HG03575 (cell line): ENCODE measurements at regions not wholly inside any gene's neighbourhood (a gene's known extent, or its start where the extent isn't known, plus 50 kb on each side); places are given as distances from the start of the nearest gene placed in this dataset.
"Not testable (repeated sequence)": the region's sequence is repeated elsewhere in the genome, so short reads cannot be mapped to it uniquely, and the experiment has no call there.

ENCODE experiments used
- ATAC-seq: cut with Tn5 transposase; IDR thresholded peaks from one replicate; pipeline ENCODE4 v1.9.1; 2021; ENCODE audit not compliant: unreplicated experiment, insufficient number of reproducible peaks, low FRiP score; ENCODE audit errors: extremely low read depth

- ATAC-seq = no peak
These were observed 624.3 kb upstream of the SOX9 start for GRCh38 chr17:71496552-71496951.

GRCh38 chr17:71500761-71501555, 619.9 kb upstream of the SOX9 start:
- ATAC-seq = no peak

- ATAC-seq = no peak
These were observed 619.1 kb upstream of the SOX9 start for GRCh38 chr17:71501711-71502110.

DNA sequence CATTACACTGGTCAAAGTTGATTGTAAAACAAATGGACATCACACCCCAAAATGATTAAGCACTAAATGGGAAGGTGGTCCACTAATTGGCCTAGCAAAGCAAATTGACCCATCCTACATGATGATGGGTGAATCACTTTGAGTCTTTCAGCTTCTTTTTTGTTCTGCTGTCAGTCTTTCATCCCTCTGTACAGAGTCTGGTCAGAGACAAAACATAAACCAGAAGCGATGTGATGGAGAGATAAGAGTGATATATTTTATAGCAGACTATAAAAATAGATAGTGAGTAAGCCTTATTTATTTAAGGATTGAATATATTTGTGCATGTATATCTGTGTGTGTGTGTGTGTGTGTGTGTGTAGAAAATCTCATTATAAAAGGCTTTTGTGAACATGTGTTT, 618.4 kb upstream of the SOX9 start:
- ATAC-seq = no peak

GRCh38 chr17:71503710-71504465, 616.9 kb upstream of the SOX9 start:
- no peak for ATAC-seq

GRCh38 chr17:71505200-71505599, 615.6 kb upstream of the SOX9 start:
- ATAC-seq = no peak

GRCh38 chr17:71505981-71506380, 614.8 kb upstream of the SOX9 start:
- no peak for ATAC-seq

DNA sequence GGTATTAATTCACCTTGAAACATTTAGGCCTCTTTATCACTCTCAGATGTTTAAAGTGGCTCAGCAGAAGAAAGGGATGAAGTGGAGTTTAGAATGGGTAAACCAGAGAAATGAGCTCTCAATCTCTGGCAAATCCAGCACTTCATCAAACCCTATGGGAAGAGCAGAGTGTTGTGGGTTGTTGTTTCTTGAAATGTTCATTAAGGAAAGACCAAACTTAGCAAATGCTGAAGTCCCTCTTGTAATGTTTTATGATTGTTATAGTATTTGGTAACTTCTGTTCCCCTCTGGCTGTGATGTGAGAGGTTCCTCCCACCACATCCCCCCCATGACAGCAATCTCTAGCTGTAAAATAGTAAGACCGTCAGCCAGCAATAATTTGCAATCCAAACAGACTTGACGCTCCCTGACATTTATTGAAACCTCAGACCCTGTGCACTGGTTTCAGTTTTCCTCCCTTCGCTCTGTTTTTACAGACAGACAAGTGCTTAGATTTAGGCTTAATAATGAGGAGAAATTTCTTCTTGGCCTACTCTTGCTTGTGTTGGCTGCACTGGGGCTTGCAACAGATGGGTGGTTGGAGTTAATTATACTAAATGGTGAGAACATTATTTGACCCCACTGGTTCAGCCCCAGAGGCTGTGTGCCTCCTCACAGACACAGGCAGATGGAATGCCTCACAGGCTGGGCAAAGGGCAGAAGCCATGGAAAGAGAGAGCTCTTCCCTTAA, 609.4 kb upstream of the SOX9 start:
- no peak for ATAC-seq

GRCh38 chr17:71513725-71514124, 607.1 kb upstream of the SOX9 start:
- ATAC-seq = not testable (repeated sequence)

GRCh38 chr17:71516149-71516548, 604.7 kb upstream of the SOX9 start:
- no peak for ATAC-seq

GRCh38 chr17:71519285-71519684, 601.5 kb upstream of the SOX9 start:
- no peak for ATAC-seq

GRCh38 chr17:71521724-71522123, 599.1 kb upstream of the SOX9 start:
- no peak for ATAC-seq

- no peak for ATAC-seq
These were observed 598.4 kb upstream of the SOX9 start for GRCh38 chr17:71522383-71522782.

- no peak for ATAC-seq
These were observed 593.5 kb upstream of the SOX9 start for GRCh38 chr17:71527311-71527710.

GRCh38 chr17:71528210-71528609, 592.6 kb upstream of the SOX9 start:
- ATAC-seq = no peak

- no peak for ATAC-seq
These were observed 590.6 kb upstream of the SOX9 start for GRCh38 chr17:71530248-71530647.

DNA sequence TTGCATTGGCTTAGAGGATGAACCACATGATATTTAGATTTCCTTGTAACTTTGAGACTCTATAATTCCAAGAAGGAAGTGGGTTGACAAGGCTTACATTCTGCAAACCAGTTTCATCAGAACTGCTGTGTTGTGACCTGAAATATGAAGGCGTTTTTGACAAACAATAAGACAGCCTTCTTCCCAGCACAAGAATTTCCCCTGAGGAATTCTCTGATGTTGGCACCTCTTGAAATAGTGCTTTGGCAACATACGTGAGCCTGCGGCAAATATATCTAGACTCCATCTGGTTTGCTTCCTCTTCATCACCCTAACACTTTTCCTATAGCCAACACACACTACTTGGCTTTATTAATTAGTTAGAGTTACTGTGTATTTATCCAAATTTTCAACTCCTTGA, 585.5 kb upstream of the SOX9 start:
- ATAC-seq = no peak

- ATAC-seq = no peak
These were observed 574.4 kb upstream of the SOX9 start for GRCh38 chr17:71546419-71546818.

DNA sequence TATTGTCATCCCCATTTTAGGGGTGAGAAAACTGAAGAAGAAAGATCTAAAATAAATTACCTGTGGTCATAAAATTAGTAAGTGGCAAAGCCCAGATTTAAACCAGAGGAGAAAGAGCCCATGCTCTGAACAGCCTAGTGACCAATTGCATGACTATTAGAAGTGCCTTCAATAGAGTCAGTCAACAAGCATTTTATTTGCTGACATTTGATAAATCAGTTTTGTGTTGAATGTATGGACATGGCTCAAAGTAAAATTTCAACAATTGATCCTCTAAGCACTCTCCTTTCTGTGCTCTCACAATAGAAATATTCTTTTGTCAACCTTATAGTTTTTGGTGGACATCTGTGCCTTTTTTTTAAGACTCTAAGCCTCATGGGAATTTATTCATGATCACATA, 572.9 kb upstream of the SOX9 start:
- no peak for ATAC-seq
